ENCODE measurements at regions not wholly inside any gene's neighbourhood (a gene's known extent, or its start where the extent isn't known, plus 50 kb on each side); places are given as distances from the start of the nearest gene placed in this dataset.
A peak's percentile ranks its signal among the peaks of the same experiment; 100 is the strongest.
"Not testable (repeated sequence)": the region's sequence is repeated elsewhere in the genome, so short reads cannot be mapped to it uniquely, and the experiment has no call there.

DNA sequence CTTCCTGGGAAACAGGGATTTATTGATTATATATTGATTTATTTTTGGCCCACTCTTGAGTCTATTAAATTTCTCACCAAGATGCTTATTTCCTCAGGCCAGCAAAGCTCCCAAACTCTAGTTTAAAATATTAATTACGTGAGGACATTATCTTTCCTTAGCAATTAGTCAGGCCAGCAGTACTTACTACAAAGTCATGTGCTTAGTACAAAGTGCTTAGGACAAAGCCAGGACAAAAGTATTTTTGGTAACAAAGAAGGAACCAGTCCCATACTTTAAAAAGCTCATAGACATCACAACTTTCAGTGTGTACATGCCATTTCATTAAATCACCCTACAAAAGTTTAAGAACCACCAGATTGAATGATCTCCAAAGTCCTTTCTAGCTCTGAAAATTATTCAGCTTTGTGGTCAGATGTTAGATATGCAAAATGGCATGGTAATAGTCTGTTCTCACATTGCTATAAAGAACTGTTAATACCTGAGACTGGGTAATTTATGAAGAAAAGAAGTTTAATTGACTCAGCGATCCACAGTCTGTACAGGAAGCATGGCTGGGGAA is 94.7 kb upstream of the PWP1 start:
- DNase-seq (ENCODE audit: low read depth in 2 of 2): no peak

DNA sequence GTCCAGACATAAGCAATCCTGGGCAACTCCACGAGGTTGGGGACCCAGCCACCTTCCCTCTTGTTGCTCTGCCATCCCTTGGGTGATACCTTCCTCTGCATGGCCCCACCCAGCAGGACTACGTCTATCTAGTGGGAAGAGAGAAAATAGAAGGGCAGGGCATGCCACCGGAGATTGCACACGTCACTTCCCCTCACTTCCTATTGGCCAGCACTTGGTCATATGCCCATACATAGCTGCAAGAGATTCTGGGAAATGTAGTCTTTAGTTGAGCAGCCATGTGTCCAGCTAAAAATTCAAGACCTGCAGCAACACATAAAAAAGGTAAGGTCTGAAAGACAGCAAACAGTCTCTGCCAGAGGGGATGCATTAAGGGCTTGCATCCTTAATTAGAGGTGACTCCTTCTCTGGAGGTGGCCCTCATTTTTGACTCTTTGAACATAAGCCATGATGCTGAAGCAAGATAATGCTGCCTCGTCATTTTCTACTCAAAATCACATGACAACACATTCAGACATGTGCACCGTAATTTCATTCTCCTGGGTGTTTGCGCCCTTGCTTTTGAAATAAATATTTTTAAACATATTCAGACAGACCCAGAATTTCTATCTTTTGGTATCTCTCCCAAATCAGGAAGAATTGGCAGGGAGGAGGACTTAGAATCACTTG is 91.8 kb upstream of the PWP1 start:
- DNase-seq (ENCODE audit: low read depth in 2 of 2): no peak

DNA sequence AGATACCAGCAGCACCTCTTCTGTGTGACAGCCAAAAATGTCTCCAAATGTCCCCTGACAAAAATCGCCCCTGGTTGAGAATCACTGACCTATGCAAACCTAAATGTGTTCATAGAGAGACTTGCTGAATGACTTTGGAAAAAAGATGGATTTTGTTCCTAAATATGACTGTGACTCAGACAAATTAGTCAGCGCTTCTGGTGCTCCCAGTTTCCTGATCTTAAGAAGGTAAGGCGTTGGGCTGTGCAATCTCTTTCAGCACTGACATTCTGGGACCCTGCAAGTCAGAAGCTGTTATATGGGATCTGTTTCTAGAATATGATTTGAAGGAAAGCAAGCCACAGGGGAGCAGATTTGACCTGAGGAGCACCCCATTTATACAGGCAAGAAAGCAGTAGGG is 90.6 kb upstream of the PWP1 start:
- no peak for DNase-seq (ENCODE audit: low read depth in 2 of 2)

DNA sequence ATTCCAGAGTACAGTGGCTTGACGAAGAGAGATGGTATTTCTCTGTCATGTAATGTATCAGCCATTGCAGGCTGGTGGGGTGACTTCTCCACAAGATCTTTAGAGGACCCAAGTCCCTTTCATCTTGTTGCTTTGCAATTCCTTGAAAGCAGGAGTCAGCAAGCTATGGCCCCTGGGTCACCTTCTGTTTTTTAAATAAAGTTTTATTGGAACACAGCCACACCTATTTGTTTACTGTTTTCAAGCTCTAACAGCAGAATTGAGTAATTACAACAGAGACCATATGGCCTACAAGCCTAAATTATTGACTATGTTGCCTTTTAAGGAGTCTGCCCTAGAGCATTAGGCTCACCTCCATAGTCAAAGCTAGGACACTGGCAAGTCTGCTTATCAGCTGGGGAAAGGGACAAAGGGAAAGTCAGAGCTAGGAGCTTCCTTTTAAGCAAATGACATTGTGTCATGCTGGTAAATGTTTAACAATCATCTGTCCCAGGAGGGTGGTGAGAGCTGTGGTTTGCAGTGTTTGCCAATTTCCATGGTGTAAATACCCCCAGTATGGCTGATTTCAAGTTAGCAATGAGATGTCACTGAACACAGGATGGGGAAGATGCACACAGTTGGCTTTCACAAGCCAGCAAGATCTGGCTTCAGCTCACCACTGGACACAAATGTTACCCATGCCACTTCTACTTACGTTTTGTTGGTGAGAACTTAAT is 87.7 kb upstream of the PWP1 start:
- DNase-seq (ENCODE audit: low read depth in 2 of 2): no peak

DNA sequence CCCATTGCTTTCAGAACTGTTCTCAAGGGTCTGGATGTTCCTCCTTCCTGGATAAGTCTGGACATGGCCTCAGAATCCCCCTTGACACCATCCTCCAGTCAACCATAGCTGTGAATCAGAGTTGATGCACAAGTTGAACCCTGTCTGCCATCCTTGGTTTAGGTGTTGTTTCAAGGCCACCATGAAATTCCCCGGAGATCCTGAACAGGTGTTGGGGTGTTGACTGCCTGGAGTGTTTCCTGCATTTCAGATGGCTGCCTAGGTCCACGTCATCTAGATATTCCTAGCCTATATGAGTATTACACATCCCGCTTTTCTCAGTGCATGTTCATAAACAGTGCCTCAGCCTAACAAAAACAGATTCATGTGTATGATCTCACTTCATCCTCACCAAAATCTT is 86.7 kb upstream of the PWP1 start:
- DNase-seq (ENCODE audit: low read depth in 2 of 2): no peak

DNA sequence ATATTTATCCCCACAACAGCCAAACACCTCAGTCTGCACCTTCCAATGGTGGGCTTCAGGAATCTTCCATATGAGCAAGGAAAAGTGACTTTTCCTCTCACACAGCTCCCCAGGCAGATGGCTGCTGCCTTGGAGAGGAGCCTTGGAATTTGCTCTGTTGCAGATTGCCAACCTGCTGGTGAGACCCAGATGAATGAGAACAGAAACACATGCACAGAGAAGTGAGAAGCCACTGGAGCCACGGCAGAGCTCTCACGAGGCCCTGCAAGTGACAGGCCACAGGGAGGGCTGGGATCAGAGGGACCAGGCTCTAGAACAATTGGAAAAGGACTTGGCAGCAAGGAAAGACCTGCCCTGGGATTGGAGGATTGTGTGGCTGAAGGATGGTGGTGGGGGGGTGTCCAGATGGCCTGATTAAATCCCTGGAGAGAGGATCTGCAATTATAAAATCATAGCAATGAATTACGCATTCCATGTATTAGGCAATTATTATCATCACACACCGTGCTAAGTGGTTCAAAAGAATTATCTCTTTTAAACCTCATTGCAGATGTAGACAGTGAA is 84.9 kb upstream of the PWP1 start:
- no peak for DNase-seq (ENCODE audit: low read depth in 2 of 2)

DNA sequence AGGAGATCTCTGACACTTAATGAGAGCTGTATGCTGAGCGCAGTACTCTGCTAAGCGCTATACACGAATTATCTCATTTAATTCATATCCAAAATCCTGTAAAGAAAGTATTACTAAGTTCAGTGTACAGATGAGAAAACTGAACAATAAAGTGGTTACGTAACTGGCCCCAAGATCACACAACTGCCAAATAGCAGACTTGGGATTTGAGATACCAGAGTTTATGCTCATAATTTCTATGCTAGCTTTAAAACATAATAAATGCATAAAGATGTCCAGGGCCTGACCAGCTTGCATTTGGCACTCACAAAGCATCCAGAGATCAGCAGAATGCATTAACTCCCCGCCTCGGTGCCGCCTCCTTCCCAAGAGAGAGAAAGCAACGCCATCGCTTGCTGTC is 83.2 kb upstream of the PWP1 start:
- no peak for DNase-seq (ENCODE audit: low read depth in 2 of 2)

DNA sequence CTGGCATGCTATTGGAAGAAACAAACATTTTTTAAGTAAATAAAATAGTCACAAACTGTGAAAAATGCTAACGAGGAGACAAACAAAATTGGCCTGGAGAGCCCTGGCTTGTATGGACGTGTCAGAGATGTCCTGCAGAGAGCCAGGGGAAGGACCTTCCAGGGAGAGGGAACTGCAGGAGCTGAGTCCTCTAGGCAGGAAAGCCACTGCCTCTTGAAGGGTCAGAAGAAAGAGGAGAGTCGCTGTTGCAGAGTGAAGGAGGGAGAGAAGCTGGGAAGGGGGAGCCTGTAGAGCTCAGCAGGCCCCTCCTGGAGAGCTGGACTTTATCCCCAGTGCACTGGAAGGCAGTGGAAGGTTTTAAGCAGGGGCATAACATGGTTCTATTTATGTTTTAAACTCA is 80.3 kb upstream of the PWP1 start:
- DNase-seq (ENCODE audit: low read depth in 2 of 2): no peak

DNA sequence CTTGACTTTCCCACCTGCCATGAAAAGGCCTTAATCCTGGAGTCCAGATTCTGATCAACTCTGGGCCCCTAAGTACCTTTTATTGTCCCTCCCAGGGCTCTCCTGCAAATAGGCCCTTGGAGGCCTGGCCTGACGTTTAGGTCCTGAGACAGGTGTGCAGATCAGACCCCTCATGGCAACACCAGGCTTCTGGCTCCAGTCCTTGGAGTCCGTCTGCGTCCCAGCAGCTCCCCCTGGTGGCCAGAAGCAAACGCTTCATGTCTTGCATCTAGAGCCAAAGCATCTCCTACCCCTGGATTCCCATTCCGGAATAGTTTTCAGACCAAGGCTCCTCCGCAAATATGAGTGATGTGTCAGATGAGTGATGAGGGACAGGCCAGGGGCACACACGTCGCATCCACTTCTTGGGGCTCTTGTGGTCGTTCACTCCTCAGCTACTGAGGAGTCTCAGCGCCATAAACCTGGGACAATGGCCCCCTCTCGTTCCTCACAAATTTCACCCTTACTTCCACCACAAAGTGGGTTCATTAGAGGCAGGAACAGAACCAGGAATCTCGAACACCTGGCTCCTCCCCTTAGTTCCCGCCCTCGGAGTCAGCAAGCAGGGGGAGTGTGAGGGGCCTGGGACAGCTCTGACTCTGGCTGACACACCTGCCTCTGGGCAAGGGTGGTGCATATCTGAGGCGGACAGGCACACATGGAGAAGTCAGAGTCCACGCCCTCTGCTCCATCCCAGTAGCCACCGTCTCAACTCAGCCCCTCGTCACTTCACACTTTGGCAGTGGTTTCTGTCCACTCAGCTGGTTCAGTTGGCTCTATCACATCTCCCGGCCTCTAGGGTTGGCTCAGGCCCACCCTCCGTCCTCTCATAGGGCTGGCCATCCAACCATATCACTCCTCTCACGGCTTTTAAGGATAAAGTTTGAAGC is 77.9 kb upstream of the PWP1 start:
- DNase-seq (ENCODE audit: low read depth in 2 of 2): peak; percentile 58 to 61

DNA sequence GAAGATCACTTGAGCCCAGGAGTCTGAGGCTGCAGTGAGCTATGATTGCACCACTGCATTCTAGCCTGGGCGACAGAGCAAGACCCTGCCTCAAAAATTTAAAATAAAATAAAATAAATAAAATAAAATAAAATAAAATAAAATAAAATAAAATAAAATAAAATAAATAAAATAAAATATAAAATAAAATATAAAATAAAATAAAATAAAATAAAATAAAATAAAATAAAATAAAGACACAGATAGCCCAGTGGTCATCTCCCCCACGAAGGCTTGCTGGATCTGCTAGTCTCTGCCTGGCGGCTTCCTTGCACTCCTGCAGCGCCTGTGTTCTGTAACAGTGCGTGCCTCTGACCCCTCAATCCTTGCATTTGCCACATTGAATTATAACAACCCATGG is 76.8 kb upstream of the PWP1 start:
- DNase-seq (ENCODE audit: low read depth in 2 of 2): not testable (repeated sequence)

DNA sequence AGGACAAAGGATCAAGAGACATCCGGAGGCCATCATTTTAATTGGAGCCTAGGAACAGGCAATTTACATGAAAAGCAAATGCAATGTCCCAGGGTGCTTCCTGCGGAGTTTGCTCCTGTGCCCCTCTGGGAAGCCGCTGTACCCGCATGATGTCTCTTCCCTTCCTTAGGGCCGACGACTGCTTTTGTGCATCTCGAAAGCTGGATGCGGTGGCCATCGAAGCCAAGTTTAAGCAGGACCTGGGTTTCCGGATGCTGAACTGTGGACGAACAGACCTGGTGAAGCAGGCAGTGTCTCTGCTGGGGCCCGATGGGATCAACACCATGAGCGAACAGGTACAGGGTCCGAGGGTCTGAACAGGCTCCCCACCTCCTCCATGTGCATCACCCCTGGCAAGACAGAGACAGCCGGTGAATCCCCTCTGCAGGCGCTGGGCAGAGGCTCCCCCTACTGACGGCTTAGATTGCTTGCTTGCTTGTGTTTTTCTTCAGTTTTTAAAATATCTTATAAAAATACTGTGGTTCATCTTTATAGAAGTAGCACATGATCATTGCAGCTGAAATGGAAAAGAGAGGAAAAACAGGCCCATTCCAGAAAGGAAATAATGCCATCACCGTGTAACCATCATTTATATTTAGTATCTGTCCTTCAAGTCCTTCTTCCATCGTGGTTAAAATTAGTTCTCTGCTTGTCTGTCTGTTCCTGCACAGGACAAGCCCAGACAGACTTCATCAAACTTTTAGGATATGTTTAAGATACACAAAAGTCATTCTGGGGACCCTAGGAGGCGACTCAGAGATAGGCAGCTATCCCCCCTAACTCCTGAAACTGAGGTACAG is 75.4 kb upstream of the PWP1 start:
- peak; percentile 3 to 5 for DNase-seq (ENCODE audit: low read depth in 2 of 2)

DNA sequence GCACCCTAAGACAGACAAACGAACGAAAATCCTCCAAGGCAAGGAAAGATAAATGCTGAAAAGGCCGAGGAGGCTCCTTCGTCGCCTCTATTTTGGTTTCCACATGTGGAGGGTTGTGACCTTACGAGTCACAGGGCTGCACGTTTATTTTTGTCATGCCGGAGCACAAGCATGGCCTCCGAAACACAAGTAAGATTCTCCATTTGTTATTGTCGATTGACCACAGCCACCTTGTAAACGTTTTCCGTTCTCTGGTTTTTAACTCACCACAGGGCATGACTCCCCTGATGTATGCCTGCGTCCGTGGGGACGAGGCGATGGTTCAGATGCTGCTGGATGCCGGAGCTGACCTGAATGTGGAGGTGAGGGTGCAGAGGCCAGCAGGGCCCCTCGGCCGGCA is 73.1 kb upstream of the PWP1 start:
- DNase-seq (ENCODE audit: low read depth in 2 of 2): no peak

DNA sequence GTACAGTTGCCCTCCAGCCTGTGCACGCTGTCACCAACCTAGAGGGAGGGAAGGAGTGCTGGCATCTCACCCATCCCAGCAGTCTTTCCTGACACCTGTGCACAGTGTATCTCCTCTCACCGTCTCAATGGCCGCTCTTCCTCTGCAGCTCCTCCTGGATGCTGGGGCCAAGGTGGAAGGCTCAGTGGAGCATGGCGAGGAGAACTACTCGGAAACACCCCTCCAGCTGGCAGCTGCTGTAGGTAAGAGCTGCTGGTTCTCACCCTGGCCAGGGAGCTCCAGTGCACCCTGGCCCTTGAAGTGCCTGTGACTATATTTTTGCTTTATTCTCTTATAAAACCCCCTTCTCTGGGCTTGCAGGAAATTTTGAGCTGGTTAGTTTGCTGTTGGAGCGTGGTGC is 68.7 kb upstream of the PWP1 start:
- no peak for DNase-seq (ENCODE audit: low read depth in 2 of 2)

DNA sequence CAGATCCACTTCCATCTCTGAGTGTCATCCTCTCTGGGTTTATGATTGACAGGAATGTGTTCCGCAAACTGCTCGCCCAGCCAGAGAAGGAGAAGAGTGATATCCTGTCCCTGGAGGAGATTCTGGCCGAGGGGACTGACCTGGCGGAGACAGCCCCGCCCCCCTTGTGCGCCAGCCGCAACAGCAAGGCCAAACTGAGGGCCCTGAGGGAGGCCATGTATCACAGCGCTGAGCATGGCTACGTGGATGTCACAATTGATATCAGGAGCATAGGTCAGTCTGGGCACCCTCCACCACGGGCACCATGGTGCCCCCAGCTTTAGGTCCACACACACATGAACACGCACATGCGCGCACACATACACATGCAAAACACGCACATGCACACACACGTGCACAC is 67.5 kb upstream of the PWP1 start:
- no peak for DNase-seq (ENCODE audit: low read depth in 2 of 2)

DNA sequence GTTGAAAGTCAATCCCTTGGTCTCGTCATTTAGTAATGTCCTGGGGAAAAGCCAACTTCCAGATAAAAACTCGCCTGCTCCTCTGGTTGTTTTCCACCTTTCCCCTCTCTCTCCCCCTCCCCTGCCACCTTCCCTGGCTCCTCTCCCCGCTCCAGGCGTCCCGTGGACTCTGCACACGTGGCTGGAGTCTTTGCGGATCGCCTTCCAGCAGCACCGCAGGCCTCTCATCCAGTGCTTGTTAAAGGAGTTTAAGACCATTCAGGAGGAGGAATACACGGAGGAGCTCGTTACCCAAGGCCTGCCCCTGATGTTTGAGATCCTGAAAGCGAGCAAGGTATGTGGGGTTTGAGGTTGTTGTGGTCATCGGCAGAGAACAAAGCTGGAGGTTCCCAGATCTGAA is 65.8 kb upstream of the PWP1 start:
- no peak for DNase-seq (ENCODE audit: low read depth in 2 of 2)

DNA sequence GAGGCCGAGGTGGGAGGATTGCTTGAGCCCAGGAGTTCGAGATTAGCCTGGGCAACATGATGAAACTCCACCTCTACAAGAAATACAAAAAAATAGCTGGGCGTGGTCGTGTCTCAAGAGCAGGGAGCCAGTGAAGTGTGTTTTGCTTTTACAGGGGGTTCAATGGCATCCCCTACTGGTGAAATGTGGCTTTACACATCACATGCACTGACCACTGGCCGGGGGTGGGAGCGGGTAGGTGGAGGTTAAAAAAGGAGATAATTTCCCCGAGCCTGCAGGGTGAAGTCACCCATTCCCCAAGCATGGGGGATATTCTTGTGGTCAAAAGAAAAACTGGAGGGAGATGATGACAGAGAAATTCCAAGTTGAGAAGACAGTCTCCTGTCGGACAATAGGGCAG is 63.6 kb upstream of the PWP1 start:
- no peak for DNase-seq (ENCODE audit: low read depth in 2 of 2)

DNA sequence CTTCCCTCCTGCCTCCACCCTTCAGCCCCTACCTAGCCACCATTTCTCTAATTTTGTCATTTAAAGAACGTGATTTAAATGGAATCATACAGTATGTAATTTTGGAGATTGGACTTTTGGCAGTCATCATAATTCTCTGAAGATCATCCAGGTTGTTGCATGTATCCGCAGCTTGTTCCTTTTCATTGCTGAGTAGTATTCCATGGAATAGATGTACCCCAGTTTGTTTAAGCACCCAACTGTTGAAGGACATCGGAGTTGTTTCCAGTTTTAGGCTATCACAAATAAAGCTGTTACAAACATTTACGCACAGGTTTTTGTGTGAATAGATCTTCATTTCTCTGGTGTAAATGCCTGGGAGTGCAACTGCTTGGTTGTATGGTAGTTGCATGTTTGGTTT is 61.1 kb upstream of the PWP1 start:
- DNase-seq (ENCODE audit: low read depth in 2 of 2): no peak

DNA sequence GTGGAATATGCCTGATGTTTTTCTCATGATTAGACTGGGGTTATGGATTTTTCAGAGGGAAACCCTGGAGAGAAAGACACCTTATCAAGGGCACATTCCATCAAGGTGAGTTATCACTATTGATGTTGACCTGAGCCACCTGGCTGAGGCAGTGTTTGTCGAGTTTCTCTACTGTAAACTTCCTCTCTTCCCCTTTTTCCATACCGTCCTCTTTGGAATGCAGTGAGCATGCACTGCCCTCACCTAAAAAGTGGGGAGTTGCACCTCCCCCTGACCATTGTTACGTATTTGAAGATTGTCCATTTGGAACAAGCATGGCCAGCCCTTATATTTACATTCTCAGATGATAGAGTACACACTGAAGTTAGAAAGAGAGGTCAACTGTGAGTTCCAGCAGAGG is 53.9 kb upstream of the PWP1 start:
- no peak for DNase-seq (ENCODE audit: low read depth in 2 of 2)

DNA sequence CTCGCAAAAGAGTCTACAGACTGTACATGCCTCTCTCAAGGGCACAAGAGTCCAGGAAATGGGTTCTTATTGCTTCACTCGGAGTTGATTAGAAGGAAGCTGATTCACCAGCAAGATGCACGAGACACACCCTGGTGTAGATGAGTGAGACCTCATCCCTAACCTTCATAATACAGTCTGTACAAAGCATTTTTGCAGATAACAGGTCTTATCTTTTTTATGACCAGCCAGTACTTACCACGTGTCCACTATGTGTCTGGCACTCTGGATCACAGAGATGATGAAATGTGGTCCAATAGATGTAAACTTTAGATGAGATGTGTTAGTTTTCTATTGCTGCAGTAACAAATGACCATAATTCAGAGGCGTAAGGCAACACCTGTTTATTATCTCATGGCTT is 53.4 kb upstream of the PWP1 start:
- no peak for DNase-seq (ENCODE audit: low read depth in 2 of 2)

DNA sequence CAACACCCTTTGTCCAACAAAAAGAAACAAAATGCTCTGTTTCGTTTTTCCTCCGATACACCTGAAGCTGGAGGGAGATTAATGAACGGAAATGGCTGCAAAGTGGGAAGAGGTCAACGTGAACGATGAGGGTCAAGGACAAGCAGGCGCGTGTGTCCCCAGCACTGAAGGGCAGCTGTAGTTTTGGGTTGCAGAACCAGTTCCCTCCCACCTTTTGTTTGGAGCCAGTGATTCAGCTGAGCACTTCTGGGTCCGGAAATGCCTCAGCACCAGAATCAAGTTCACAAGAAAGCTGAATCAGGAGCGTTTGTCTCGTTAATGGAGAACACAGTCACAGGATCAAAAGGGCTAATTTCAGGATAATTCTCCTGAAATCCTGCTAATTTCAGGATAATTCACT is 51.1 kb upstream of the PWP1 start:
- no peak for DNase-seq (ENCODE audit: low read depth in 2 of 2)

DNA sequence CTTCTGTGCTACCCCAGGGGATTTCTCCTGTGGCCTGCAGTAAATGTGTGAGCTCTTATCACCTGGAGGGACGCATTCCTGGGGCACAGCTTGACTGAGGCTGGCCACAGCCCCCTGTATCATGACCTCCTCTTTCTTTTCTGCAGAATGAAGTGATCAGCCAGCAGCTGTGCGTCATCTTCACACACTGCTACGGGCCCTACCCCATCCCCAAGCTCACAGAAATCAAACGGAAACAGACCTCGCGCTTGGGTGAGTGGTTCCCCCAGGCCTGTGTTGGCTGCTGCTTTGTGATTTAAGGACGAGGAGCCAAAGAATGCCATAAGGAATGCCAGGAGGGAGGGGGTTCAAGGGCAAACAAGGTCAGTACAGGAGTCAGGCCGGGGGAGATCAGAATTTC is 50.5 kb upstream of the PWP1 start:
- DNase-seq (ENCODE audit: low read depth in 2 of 2): no peak

Measured in stimulated activated CD8-positive, alpha-beta memory T cell treated with anti-CD3 and anti-CD28 coated beads, Interleukin-15, amount 100 ng/mL, for 48 hours (primary cell).